ENCODE measurements at regions not wholly inside any gene's neighbourhood (a gene's known extent, or its start where the extent isn't known, plus 50 kb on each side); places are given as distances from the start of the nearest gene placed in this dataset.

DNA sequence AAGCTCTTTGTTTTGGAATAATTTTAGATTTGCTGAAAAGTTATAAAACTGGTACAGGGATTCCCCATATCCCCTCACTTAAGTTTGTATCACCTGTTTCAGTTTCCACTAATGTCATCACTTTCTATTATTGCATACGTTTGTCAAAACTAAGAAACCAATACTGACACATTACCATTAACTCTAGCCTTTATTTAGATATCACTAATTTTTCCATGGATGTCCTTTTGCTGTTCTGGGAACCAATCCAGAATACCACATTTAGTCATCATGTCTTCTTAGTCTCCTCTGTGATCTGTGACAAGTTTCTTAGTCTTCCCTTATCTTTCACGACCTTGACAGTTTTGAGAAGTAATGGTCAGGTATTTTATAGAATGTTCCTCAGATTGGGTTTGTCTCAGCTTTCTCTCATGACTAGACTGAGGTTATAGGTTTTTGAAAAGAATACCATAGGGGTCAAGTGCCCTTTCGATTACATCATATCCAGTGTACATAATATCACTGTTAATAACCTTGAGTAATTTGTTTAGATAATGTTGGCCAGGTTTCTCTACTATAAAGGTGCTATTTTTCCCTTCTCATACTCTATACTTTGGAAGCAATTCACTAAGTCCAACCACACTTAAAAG is 51.9 kb upstream of the NMUR2 start:
- no peak overlapping the region for H3K27ac ChIP-seq (ENCODE audit: low read depth, low read length)
- 0 out of 2 replicates have a peak, but pooled peaks cover 3% of the 10 kb centered on the region for H3K27me3 ChIP-seq (ENCODE audit: low read length)
- no peaks in the 10 kb centered on the region for H3F3A ChIP-seq (ENCODE audit: insufficient read depth)
- H3K4me2 ChIP-seq (ENCODE audit: low read depth, low read length, poor library complexity, severe bottlenecking), result no peak overlapping the region
- H3K36me3 ChIP-seq (ENCODE audit: low read length), result no peaks in the 10 kb centered on the region
- H3K79me2 ChIP-seq (ENCODE audit: insufficient read depth, low read length), result no peaks in the 10 kb centered on the region
- H4K20me1 ChIP-seq (ENCODE audit: low read depth, low read length), result no peaks in the 10 kb centered on the region
- no peak for TF ChIP-seq EZH2phosphoT487 (conservative IDR thresholded peaks at IDR 0.05; ENCODE audit: low read length)
- TF ChIP-seq, protein P1, sequence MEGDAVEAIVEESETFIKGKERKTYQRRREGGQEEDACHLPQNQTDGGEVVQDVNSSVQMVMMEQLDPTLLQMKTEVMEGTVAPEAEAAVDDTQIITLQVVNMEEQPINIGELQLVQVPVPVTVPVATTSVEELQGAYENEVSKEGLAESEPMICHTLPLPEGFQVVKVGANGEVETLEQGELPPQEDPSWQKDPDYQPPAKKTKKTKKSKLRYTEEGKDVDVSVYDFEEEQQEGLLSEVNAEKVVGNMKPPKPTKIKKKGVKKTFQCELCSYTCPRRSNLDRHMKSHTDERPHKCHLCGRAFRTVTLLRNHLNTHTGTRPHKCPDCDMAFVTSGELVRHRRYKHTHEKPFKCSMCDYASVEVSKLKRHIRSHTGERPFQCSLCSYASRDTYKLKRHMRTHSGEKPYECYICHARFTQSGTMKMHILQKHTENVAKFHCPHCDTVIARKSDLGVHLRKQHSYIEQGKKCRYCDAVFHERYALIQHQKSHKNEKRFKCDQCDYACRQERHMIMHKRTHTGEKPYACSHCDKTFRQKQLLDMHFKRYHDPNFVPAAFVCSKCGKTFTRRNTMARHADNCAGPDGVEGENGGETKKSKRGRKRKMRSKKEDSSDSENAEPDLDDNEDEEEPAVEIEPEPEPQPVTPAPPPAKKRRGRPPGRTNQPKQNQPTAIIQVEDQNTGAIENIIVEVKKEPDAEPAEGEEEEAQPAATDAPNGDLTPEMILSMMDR (IDR thresholded peaks at IDR 0.05; ENCODE audit: insufficient read depth, low read length, poor library complexity, severe bottlenecking), result no peak
- no peak overlapping the region for H3K9ac ChIP-seq (ENCODE audit: low read length)
- H3K9me2 ChIP-seq (replicated peaks; ENCODE audit: insufficient read depth, low read length), result no peaks in the 10 kb centered on the region
- no peak overlapping the region for H3K4me3 ChIP-seq (ENCODE audit: insufficient read depth, low read length, poor library complexity, severe bottlenecking)
- no peak overlapping the region for H2AFZ ChIP-seq (ENCODE audit: low read depth, low read length, severe bottlenecking)
- no peaks in the 10 kb centered on the region for H3K9me3 ChIP-seq (ENCODE audit: insufficient read depth, low read length)

GRCh38 chr5:152462021-152462721 is 57.1 kb upstream of the NMUR2 start:
- no peaks in the 10 kb centered on the region for H3F3A ChIP-seq (ENCODE audit: insufficient read depth)

GRCh38 chr5:152464048-152464447 is 59.0 kb upstream of the NMUR2 start:
- H3K79me2 ChIP-seq (ENCODE audit: insufficient read depth, low read length), result no peaks in the 10 kb centered on the region
- no peak overlapping the region for H3K4me2 ChIP-seq (ENCODE audit: low read depth, low read length, poor library complexity, severe bottlenecking)
- no peak overlapping the region for H3K4me3 ChIP-seq (ENCODE audit: insufficient read depth, low read length, poor library complexity, severe bottlenecking)
- H2AFZ ChIP-seq (ENCODE audit: low read depth, low read length, severe bottlenecking), result no peak overlapping the region
- no peaks in the 10 kb centered on the region for H3K9me3 ChIP-seq (ENCODE audit: insufficient read depth, low read length)
- TF ChIP-seq, protein P1 (IDR thresholded peaks at IDR 0.05; ENCODE audit: insufficient read depth, low read length, poor library complexity, severe bottlenecking), result no peak
- no peak for TF ChIP-seq EZH2phosphoT487 (conservative IDR thresholded peaks at IDR 0.05; ENCODE audit: low read length)
- H3F3A ChIP-seq (ENCODE audit: insufficient read depth), result no peaks in the 10 kb centered on the region
- H4K20me1 ChIP-seq (ENCODE audit: low read depth, low read length), result no peaks in the 10 kb centered on the region
- H3K27me3 ChIP-seq (ENCODE audit: low read length), result no peaks in the 10 kb centered on the region
- no peak overlapping the region for H3K9ac ChIP-seq (ENCODE audit: low read length)
- H3K9me2 ChIP-seq (replicated peaks; ENCODE audit: insufficient read depth, low read length), result no peaks in the 10 kb centered on the region
- no peak overlapping the region for H3K27ac ChIP-seq (ENCODE audit: low read depth, low read length)
- H3K36me3 ChIP-seq (ENCODE audit: low read length), result no peaks in the 10 kb centered on the region

More at GRCh38 chr5:152462021-152462721, 57.1 kb upstream of the NMUR2 start:
- TF ChIP-seq, protein P1 (IDR thresholded peaks at IDR 0.05; ENCODE audit: insufficient read depth, low read length, poor library complexity, severe bottlenecking), result no peak
- TF ChIP-seq EZH2phosphoT487 (conservative IDR thresholded peaks at IDR 0.05; ENCODE audit: low read length), result no peak
- no peak overlapping the region for H2AFZ ChIP-seq (ENCODE audit: low read depth, low read length, severe bottlenecking)
- H3K27ac ChIP-seq (ENCODE audit: low read depth, low read length), result no peak overlapping the region
- no peaks in the 10 kb centered on the region for H3K79me2 ChIP-seq (ENCODE audit: insufficient read depth, low read length)
- H3K9me3 ChIP-seq (ENCODE audit: insufficient read depth, low read length), result no peaks in the 10 kb centered on the region
- no peak overlapping the region for H3K4me2 ChIP-seq (ENCODE audit: low read depth, low read length, poor library complexity, severe bottlenecking)
- no peaks in the 10 kb centered on the region for H3K27me3 ChIP-seq (ENCODE audit: low read length)
- H4K20me1 ChIP-seq (ENCODE audit: low read depth, low read length), result no peaks in the 10 kb centered on the region
- no peaks in the 10 kb centered on the region for H3K9me2 ChIP-seq (replicated peaks; ENCODE audit: insufficient read depth, low read length)
- no peaks in the 10 kb centered on the region for H3K36me3 ChIP-seq (ENCODE audit: low read length)
- H3K4me3 ChIP-seq (ENCODE audit: insufficient read depth, low read length, poor library complexity, severe bottlenecking), result no peak overlapping the region
- no peak overlapping the region for H3K9ac ChIP-seq (ENCODE audit: low read length)

Data from SU-DHL-6 (cell line).